ENCODE measurements at regions not wholly inside any gene's neighbourhood (a gene's known extent, or its start where the extent isn't known, plus 50 kb on each side); places are given as distances from the start of the nearest gene placed in this dataset.

DNA sequence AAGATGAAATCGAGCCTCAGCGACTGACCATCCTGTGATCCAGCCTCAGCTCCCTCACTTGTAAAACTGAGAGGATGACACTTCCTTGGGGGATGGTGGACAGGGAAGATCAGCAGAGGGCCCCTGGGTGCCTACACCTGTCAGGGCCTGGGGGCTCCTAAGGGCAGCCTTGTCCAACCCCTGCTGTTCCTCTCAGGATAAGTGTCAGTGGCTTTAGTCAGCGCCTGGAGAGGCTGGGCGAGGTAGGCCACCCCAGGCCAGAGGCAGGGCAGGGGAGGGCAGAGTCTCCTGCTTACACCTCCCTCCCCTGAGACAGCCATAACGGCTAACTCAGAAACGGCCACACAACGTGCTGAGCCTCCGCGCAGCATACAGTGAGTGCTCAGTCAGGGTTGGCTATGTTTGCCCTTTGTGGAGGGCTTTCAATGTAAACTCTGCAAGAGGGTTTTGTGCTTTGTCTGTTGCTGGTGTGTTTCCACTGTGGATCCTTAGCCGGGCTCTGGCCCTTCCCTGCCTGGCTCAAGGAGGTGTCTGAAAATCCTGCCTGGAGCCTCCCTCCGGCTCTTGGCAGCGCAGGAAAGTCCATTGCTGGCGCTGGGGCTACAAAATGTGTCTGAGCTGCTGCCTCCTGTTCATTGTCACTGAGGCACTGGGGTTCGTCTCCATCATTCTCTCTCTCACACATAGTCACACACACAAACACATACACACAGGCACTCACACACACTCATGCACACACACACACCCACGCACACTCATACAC, 588.4 kb downstream of the PTPRU start:
- DNase-seq (ENCODE audit: low read depth), result no peak
- TF ChIP-seq, protein P1, sequence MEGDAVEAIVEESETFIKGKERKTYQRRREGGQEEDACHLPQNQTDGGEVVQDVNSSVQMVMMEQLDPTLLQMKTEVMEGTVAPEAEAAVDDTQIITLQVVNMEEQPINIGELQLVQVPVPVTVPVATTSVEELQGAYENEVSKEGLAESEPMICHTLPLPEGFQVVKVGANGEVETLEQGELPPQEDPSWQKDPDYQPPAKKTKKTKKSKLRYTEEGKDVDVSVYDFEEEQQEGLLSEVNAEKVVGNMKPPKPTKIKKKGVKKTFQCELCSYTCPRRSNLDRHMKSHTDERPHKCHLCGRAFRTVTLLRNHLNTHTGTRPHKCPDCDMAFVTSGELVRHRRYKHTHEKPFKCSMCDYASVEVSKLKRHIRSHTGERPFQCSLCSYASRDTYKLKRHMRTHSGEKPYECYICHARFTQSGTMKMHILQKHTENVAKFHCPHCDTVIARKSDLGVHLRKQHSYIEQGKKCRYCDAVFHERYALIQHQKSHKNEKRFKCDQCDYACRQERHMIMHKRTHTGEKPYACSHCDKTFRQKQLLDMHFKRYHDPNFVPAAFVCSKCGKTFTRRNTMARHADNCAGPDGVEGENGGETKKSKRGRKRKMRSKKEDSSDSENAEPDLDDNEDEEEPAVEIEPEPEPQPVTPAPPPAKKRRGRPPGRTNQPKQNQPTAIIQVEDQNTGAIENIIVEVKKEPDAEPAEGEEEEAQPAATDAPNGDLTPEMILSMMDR (IDR thresholded peaks at IDR 0.05; ENCODE audit: low read length, missing control alignments), result no peak
- H3K4me3 ChIP-seq (replicated peaks; ENCODE audit: low read depth, low read length), result no peak overlapping the region

DNA sequence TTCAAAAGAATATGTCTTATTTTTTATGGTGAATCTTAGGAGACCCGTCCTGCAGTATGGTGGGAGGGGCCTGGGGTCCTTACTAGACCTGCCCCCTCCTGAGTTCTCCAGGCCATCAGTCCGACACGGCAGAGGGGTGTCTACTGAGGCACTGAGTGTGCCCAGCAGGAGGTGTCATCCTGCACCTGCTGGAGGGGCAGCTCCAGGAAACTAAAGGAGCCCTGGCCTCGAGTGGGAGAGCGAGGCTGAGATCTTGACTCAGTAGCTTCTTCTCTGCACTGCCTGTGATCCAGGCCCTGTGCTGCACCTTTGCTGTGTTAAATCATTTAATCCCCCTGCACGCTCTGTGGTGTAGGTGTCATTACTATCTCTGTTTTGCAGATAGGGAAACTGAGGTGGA, 587.7 kb downstream of the PTPRU start:
- DNase-seq (ENCODE audit: low read depth), result no peak
- TF ChIP-seq, protein P1 (IDR thresholded peaks at IDR 0.05; ENCODE audit: low read length, missing control alignments), result no peak
- H3K4me3 ChIP-seq (replicated peaks; ENCODE audit: low read depth, low read length), result no peak overlapping the region

DNA sequence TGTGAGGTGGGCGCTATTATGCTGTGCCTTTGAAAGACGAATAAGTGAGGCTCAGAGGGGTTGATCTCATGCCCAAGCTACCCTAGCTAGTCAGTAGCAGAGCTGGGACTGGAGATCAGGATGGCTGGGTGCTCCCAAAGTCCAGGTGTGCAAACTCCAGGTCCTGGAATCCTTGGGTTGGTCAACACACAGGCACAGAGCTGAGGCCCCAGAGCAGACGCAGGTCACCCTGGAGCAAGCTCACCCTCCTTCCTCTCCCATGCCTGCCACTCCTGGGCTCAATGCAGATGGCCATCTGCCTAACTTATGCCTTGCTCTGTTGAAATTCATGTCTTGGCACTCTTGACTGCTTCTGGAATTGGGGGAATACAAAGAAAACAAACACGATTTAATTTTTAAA, 587.2 kb downstream of the PTPRU start:
- TF ChIP-seq, protein P1 (IDR thresholded peaks at IDR 0.05; ENCODE audit: low read length, missing control alignments), result no peak
- no peak overlapping the region for H3K4me3 ChIP-seq (replicated peaks; ENCODE audit: low read depth, low read length)
- DNase-seq (ENCODE audit: low read depth), result no peak

DNA sequence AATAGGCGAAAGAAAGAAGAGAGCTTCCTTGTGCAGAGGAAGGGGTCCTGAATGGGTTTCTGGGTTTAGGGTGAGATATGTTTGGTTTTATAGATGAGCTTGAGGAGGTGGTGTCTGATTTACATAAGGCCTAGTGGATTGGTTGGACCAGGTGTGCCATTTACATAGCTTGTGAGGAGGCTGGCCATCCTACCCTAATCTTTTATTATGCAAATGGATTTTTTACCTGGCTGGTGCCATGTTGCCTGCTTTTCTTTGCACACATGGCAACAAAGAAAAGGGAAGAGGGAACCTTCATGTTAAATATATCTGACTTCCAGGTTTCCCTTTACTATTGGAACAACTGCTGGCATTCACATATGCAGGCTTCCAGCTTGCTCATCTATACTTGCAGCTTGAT, 585.3 kb downstream of the PTPRU start:
- TF ChIP-seq, protein P1 (IDR thresholded peaks at IDR 0.05; ENCODE audit: low read length, missing control alignments), result no peak
- DNase-seq (ENCODE audit: low read depth), result no peak

DNA sequence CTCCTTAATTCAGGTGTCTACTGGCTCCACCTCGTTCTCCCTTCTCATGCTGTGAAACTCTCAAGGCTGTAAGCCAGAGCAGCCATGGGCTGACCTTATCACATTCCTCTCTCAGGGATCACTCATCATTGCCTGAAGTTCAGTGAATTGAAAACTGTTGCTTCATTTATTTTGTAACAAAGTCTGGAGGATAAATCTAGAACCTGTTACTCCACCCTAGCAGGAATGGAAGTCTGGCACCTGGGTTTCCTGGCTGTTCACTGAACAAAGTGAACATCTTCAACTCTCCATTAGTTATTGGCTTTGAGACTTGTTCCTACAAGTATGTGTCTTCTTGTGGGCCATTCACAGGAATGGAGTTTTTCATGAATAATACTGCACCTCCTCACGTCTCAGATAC, 584.1 kb downstream of the PTPRU start:
- no peak for DNase-seq (ENCODE audit: low read depth)
- H3K4me3 ChIP-seq (replicated peaks; ENCODE audit: low read depth, low read length), result no peak overlapping the region
- TF ChIP-seq, protein P1 (IDR thresholded peaks at IDR 0.05; ENCODE audit: low read length, missing control alignments), result no peak

More for the DNA sequence above, 585.3 kb downstream of the PTPRU start:
- H3K4me3 ChIP-seq (replicated peaks; ENCODE audit: low read depth, low read length), result no peak overlapping the region

DNA sequence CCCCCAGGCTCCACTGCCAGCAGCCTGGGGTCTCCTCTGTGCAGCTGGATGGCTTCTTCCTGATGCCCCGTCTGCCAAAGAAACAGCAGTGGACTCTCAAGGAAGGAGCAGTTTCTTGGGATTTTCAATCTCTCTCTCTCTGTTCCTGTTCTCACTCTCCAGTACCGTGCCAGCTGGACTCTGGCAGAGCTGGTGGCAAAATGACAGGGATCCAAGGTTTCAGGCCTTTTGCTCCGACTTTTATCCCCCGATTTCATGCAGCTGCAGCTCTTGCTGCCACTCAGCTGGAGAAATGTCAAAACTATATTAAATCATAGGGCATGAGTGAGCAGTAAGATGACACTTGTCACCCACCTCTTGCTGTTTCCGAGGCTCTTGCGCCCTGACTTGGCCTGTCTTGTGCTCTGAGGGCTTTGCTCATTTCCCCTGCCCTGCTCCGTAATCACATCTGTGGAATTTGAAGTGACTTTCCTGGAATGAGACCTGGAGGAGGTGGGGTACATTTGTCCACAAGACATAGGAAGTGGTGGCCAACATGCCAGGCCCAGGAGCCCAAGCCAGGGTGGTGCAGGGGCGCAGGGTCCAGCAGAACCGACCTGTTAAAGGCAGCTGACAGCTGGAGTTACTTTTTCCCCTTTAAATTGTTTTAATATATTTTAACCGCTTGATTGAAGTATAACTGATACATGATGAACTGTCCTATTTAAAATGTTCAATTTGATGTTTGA, 576.2 kb downstream of the PTPRU start:
- DNase-seq (ENCODE audit: low read depth), result no peak
- TF ChIP-seq, protein P1 (IDR thresholded peaks at IDR 0.05; ENCODE audit: low read length, missing control alignments), result no peak
- no peak overlapping the region for H3K4me3 ChIP-seq (replicated peaks; ENCODE audit: low read depth, low read length)

Data from fibroblast of pulmonary artery (primary cell).